ENCODE measurements at regions not wholly inside any gene's neighbourhood (a gene's known extent, or its start where the extent isn't known, plus 50 kb on each side); places are given as distances from the start of the nearest gene placed in this dataset.

- TF ChIP-seq ZNF121 (CRISPR knock-in tag; conservative IDR thresholded peaks at IDR 0.05) (no peak), CBX3 (IDR thresholded peaks at IDR 0.05; ENCODE audit: borderline replicate concordance in 1 of 2, low read length in 2 of 2) (no peak), ELK3 (CRISPR knock-in tag; IDR thresholded peaks at IDR 0.05) (no peak), SETDB1 (IDR thresholded peaks at IDR 0.05; ENCODE audit: low read length) (no peak), TEAD4 (IDR thresholded peaks at IDR 0.05; ENCODE audit: low read length) (no peak), TEAD4 (CRISPR knock-in tag; IDR thresholded peaks at IDR 0.05; ENCODE audit: borderline replicate concordance) (no peak), E2F5 (CRISPR knock-in tag; IDR thresholded peaks at IDR 0.05) (no peak), THRA (IDR thresholded peaks at IDR 0.05) (no peak)
Measured at GRCh38 chr4:111789901-111790640, 355.2 kb upstream of the FAM241A start (continued).
